Lung (tissue), 11 donors: ENCODE measurements at regions not wholly inside any gene's neighbourhood (a gene's known extent, or its start where the extent isn't known, plus 50 kb on each side); places are given as distances from the start of the nearest gene placed in this dataset.

ENCODE experiments used
- ATAC-seq: fragments of 200-7000 bp; cut with Tn5 transposase; one replicate; pipeline ENCODE4 v1.9.1; 2020; ENCODE audit warnings: moderate number of reproducible peaks; ENCODE audit not compliant: insufficient read depth, low FRiP score
- DNase-seq, 3 donors: peaks; one replicate each; pipeline ENCODE4 v3.0.0-alpha.2; 2013 to 2017
- H3K27ac ChIP-seq, 2 donors: one replicate each; pipeline ENCODE4 v1.5.1; 2013; ENCODE audit warnings: mild to moderate bottlenecking in 2 of 2, moderate library complexity in 2 of 2, control low read depth in 1 of 2, inconsistent platforms in 1 of 2, low read depth in 1 of 2, low read length in 1 of 2
- H3K27me3 ChIP-seq, 3 donors: one replicate each; pipeline ENCODE4 v1.5.1; 2013; ENCODE audit warnings: low read length in 2 of 3; ENCODE audit not compliant: control insufficient read depth in 3 of 3, insufficient read depth in 3 of 3
- H3K36me3 ChIP-seq, 4 donors: one replicate each; pipeline ENCODE4 v1.5.1; 2013; ENCODE audit warnings: low read length in 4 of 4, mild to moderate bottlenecking in 1 of 4, moderate library complexity in 1 of 4; ENCODE audit not compliant: control insufficient read depth in 4 of 4, insufficient read depth in 4 of 4
- H3K4me1 ChIP-seq, 5 donors: one replicate each; pipeline ENCODE4 v1.5.1; 2013; ENCODE audit warnings: low read length in 5 of 5, mild to moderate bottlenecking in 2 of 5, moderate library complexity in 1 of 5; ENCODE audit not compliant: control insufficient read depth in 5 of 5, insufficient read depth in 5 of 5
- H3K4me3 ChIP-seq: one replicate; pipeline ENCODE4 v1.5.1; 2013; ENCODE audit warnings: mild to moderate bottlenecking, control low read depth, moderate library complexity
- H3K9ac ChIP-seq, 2 donors: one replicate each; pipeline ENCODE4 v1.5.1; 2013; ENCODE audit warnings: low read length in 2 of 2, control low read depth in 1 of 2; ENCODE audit not compliant: insufficient read depth in 1 of 2
- H3K9me3 ChIP-seq, 4 donors: one replicate each; pipeline ENCODE4 v1.5.1; 2013; ENCODE audit warnings: low read length in 3 of 4, mild to moderate bottlenecking in 1 of 4, moderate library complexity in 1 of 4; ENCODE audit not compliant: control insufficient read depth in 4 of 4, insufficient read depth in 3 of 4
- CTCF ChIP-seq: IDR thresholded peaks from 2 replicates; pipeline ENCODE4 v1.5.1; 2012; ENCODE audit warnings: mild to moderate bottlenecking; ENCODE audit errors: control extremely low read depth, extremely low read depth
- WGBS, 2 donors: extraction: QIAGEN DNeasy Blood & Tissue Kit; methylation state at CpG; one replicate each; pipeline ENCODE4 v1.1.7; 2013; 5-methylcytosine and 5-hydroxymethylcytosine counted together
- donor health status: control.
- donor health status: control.
- donor health status: Bipolar disorder and iron deficiency.
- donor health status: healthy.
- donor health status: DM: yes; HTN: yes; CAD: no.

GRCh38 chr2:2640371-2640770 is 309.3 kb upstream of the MYT1L start:
- Histone ChIP-seq H3K36me3 (no peaks in the 10 kb centered on the region), H3K27me3 (peaks cover 0 to 3% (median 2%) of the 10 kb centered on the region in 3 donors), H3K27ac (no peak overlapping the region), H3K9me3 (peaks cover 0 to 3% (median 0%) of the 10 kb centered on the region in 4 donors), H3K9ac (no peak overlapping the region), H3K4me1 (no peaks in the 10 kb centered on the region), H3K4me3 (no peak overlapping the region)
- TF ChIP-seq CTCF, result no peak
- no peak for ATAC-seq
- WGBS, 2 donors, result 92 to 96% methylated on average over 7 of the region's 7 CpGs
- DNase-seq, result no peak

GRCh38 chr2:2639251-2640139 is 308.4 kb upstream of the MYT1L start:
- DNase-seq, result peak; percentile 51 to 81 (median 77)
- Histone ChIP-seq H3K36me3 (no peaks in the 10 kb centered on the region), H3K4me3 (no peak overlapping the region), H3K4me1 (no peaks in the 10 kb centered on the region), H3K9ac (no peak overlapping the region), H3K9me3 (peaks cover 0 to 5% (median 0%) of the 10 kb centered on the region in 4 donors), H3K27ac (no peak overlapping the region), H3K27me3 (peaks cover 0 to 3% (median 2%) of the 10 kb centered on the region in 3 donors)
- 56 to 71% methylated on average over 31 of the region's 31 CpGs for WGBS, 2 donors
- peak; percentile 42 for ATAC-seq
- TF ChIP-seq CTCF, result no peak

GRCh38 chr2:2638547-2639220 is 307.6 kb upstream of the MYT1L start:
- H3K36me3 ChIP-seq, result no peaks in the 10 kb centered on the region
- no peak overlapping the region for H3K9ac ChIP-seq
- TF ChIP-seq CTCF, result no peak
- H3K9me3 ChIP-seq, result peaks cover 0 to 5% (median 0%) of the 10 kb centered on the region in 4 donors
- WGBS, 2 donors, result 76 to 87% methylated on average over 11 of the region's 11 CpGs
- H3K27ac ChIP-seq, result no peak overlapping the region
- DNase-seq, result no peak
- no peaks in the 10 kb centered on the region for H3K4me1 ChIP-seq
- H3K27me3 ChIP-seq, result peaks cover 0 to 3% (median 2%) of the 10 kb centered on the region in 3 donors
- no peak for ATAC-seq
- no peak overlapping the region for H3K4me3 ChIP-seq
